ENCODE measurements at regions not wholly inside any gene's neighbourhood (a gene's known extent, or its start where the extent isn't known, plus 50 kb on each side); places are given as distances from the start of the nearest gene placed in this dataset.

- intact Hi-C loops (cut with DNase I; ENCODE audit: low total_unique reads), result no loop called here
- Histone ChIP-seq H3K4me3 (no peak overlapping the region), H3K4me1 (no peaks in the 10 kb centered on the region), H3K27ac (no peak overlapping the region), H3K27me3 (no peaks in the 10 kb centered on the region), H3K36me3 (no peaks in the 10 kb centered on the region), H3K9me3 (no peaks in the 10 kb centered on the region)
- TF ChIP-seq CTCF (IDR thresholded peaks at IDR 0.05), result no peak
- DNase-seq, result no peak
These were observed 642.3 kb downstream of the ACTL7B start for GRCh38 chr9:108213511-108213910.

GRCh38 chr9:108212184-108212583, 643.6 kb downstream of the ACTL7B start:
- Histone ChIP-seq H3K36me3 (no peaks in the 10 kb centered on the region), H3K27me3 (no peaks in the 10 kb centered on the region), H3K27ac (no peak overlapping the region), H3K9me3 (no peaks in the 10 kb centered on the region), H3K4me1 (peaks cover 0 to 8% (median 3%) of the 10 kb centered on the region in 4 donors), H3K4me3 (no peak overlapping the region)
- intact Hi-C loops (cut with DNase I; ENCODE audit: low total_unique reads), result no loop called here
- DNase-seq, result no peak
- no peak for TF ChIP-seq CTCF (IDR thresholded peaks at IDR 0.05)

- no peaks in the 10 kb centered on the region for H3K9me3 ChIP-seq
- intact Hi-C loops (cut with DNase I; ENCODE audit: low total_unique reads), result no loop called here
These were observed 644.3 kb downstream of the ACTL7B start for GRCh38 chr9:108211411-108211955.

GRCh38 chr9:108209132-108209685, 646.6 kb downstream of the ACTL7B start:
- DNase-seq, result no peak
- Histone ChIP-seq H3K4me3 (no peak overlapping the region), H3K27ac (no peak overlapping the region), H3K9me3 (no peaks in the 10 kb centered on the region), H3K36me3 (no peaks in the 10 kb centered on the region), H3K27me3 (no peaks in the 10 kb centered on the region), H3K4me1 (peaks cover 0 to 10% (median 4%) of the 10 kb centered on the region in 4 donors)
- no peak for TF ChIP-seq CTCF (IDR thresholded peaks at IDR 0.05)
- intact Hi-C loops (cut with DNase I; ENCODE audit: low total_unique reads), result no loop called here

More at GRCh38 chr9:108211411-108211955, 644.3 kb downstream of the ACTL7B start:
- Histone ChIP-seq H3K36me3 (no peaks in the 10 kb centered on the region), H3K4me1 (peaks cover 0 to 10% (median 4%) of the 10 kb centered on the region in 4 donors), H3K27ac (no peak overlapping the region), H3K27me3 (no peaks in the 10 kb centered on the region), H3K4me3 (no peak overlapping the region)
- no peak for DNase-seq
- TF ChIP-seq CTCF (IDR thresholded peaks at IDR 0.05), result no peak

- H3K27me3 ChIP-seq, result no peaks in the 10 kb centered on the region
- H3K36me3 ChIP-seq, result no peaks in the 10 kb centered on the region
- H3K4me3 ChIP-seq, result no peak overlapping the region
- peaks cover 0 to 10% (median 4%) of the 10 kb centered on the region in 4 donors for H3K4me1 ChIP-seq
- intact Hi-C loops (cut with DNase I; ENCODE audit: low total_unique reads), result no loop called here
- TF ChIP-seq CTCF (IDR thresholded peaks at IDR 0.05), result no peak
- peaks cover 0 to 8% (median 0%) of the 10 kb centered on the region in 3 donors for H3K9me3 ChIP-seq
- no peak for DNase-seq
- no peak overlapping the region for H3K27ac ChIP-seq
These were observed 648.1 kb downstream of the ACTL7B start for GRCh38 chr9:108207561-108208165.
